ENCODE measurements at regions not wholly inside any gene's neighbourhood (a gene's known extent, or its start where the extent isn't known, plus 50 kb on each side); places are given as distances from the start of the nearest gene placed in this dataset.

- Mint-ChIP-seq H3K27ac (no peak overlapping the region), H3K36me3 (peaks cover 3 to 4% of the 10 kb centered on the region in 2 donors), H3K9me3 (no peaks in the 10 kb centered on the region), H3K4me3 (no peak overlapping the region), H3K27me3 (ENCODE audit: low read depth in 3 of 3) (peaks cover 0 to 6% (median 0%) of the 10 kb centered on the region in 3 donors), H3K4me1 (peaks cover 15% of the 10 kb centered on the region)
- Histone ChIP-seq H4K20me1 (ENCODE audit: insufficient read depth, low read length) (no peaks in the 10 kb centered on the region), H3K27ac (ENCODE audit: low read depth in 1 of 2, low read length in 2 of 2) (no peak overlapping the region), H3K79me2 (ENCODE audit: insufficient read depth, low read length) (no peaks in the 10 kb centered on the region), H2AFZ (ENCODE audit: insufficient read depth, low read depth, low read length, poor library complexity, severe bottlenecking) (peak overlapping the region; percentile 18), H3K4me2 (replicated peaks; ENCODE audit: extremely low read depth, low read length, poor library complexity, severe bottlenecking) (no peak overlapping the region), H3K27me3 (ENCODE audit: control insufficient read depth in 2 of 2, insufficient read depth in 2 of 2, low read length in 2 of 2) (no peaks in the 10 kb centered on the region), H3K4me1 (ENCODE audit: control insufficient read depth in 1 of 2, insufficient read depth in 2 of 2, low read length in 2 of 2) (peaks cover 7 to 9% of the 10 kb centered on the region in 2 donors), H3K4me3 (replicated peaks in 1 of 3; ENCODE audit: low read depth in 2 of 3, low read length in 3 of 3) (no peak overlapping the region), H3K36me3 (replicated peaks in 1 of 2; ENCODE audit: control insufficient read depth in 1 of 2, insufficient read depth in 2 of 2, low read length in 2 of 2) (no peaks in the 10 kb centered on the region), H3K9me3 (replicated peaks in 1 of 2; ENCODE audit: control insufficient read depth in 1 of 2, insufficient read depth in 1 of 2, low read length in 2 of 2) (no peaks in the 10 kb centered on the region), H3K9ac (ENCODE audit: insufficient read depth, low read length, poor library complexity, severe bottlenecking) (no peak overlapping the region)
- 87% methylated on average over 16 of the region's 25 CpGs for WGBS (ENCODE audit: insufficient coverage)
- no peak for TF ChIP-seq CTCF (IDR thresholded peaks at IDR 0.05)
- DNase-seq, result no peak
- intact Hi-C loops (cut with micrococcal nuclease), result no loop called here
Observed at GRCh38 chr2:8281950-8282857, 399.7 kb upstream of the ID2 start.

- no peak for TF ChIP-seq CTCF (IDR thresholded peaks at IDR 0.05)
- Histone ChIP-seq H3K4me3 (replicated peaks in 1 of 3; ENCODE audit: low read depth in 2 of 3, low read length in 3 of 3) (no peak overlapping the region), H3K79me2 (ENCODE audit: insufficient read depth, low read length) (no peaks in the 10 kb centered on the region), H3K36me3 (replicated peaks in 1 of 2; ENCODE audit: control insufficient read depth in 1 of 2, insufficient read depth in 2 of 2, low read length in 2 of 2) (no peaks in the 10 kb centered on the region), H3K9me3 (replicated peaks in 1 of 2; ENCODE audit: control insufficient read depth in 1 of 2, insufficient read depth in 1 of 2, low read length in 2 of 2) (no peaks in the 10 kb centered on the region), H3K27ac (ENCODE audit: low read depth in 1 of 2, low read length in 2 of 2) (no peak overlapping the region), H3K4me1 (ENCODE audit: control insufficient read depth in 1 of 2, insufficient read depth in 2 of 2, low read length in 2 of 2) (peaks cover 1 to 2% of the 10 kb centered on the region in 2 donors), H3K27me3 (ENCODE audit: control insufficient read depth in 2 of 2, insufficient read depth in 2 of 2, low read length in 2 of 2) (no peaks in the 10 kb centered on the region), H3K4me2 (replicated peaks; ENCODE audit: extremely low read depth, low read length, poor library complexity, severe bottlenecking) (no peak overlapping the region), H2AFZ (ENCODE audit: insufficient read depth, low read depth, low read length, poor library complexity, severe bottlenecking) (no peak overlapping the region), H3K9ac (ENCODE audit: insufficient read depth, low read length, poor library complexity, severe bottlenecking) (no peak overlapping the region), H4K20me1 (ENCODE audit: insufficient read depth, low read length) (no peaks in the 10 kb centered on the region)
- Mint-ChIP-seq H3K27me3 (ENCODE audit: low read depth in 3 of 3) (peaks cover 0 to 6% (median 0%) of the 10 kb centered on the region in 3 donors), H3K4me3 (no peak overlapping the region), H3K27ac (no peak overlapping the region), H3K36me3 (peaks cover 3 to 4% of the 10 kb centered on the region in 2 donors), H3K9me3 (no peaks in the 10 kb centered on the region), H3K4me1 (peaks cover 9% of the 10 kb centered on the region)
- intact Hi-C loops (cut with micrococcal nuclease), result no loop called here
- WGBS (ENCODE audit: insufficient coverage), result 94% methylated on average over 9 of the region's 13 CpGs
- no peak for DNase-seq
Observed at GRCh38 chr2:8282858-8283252, 399.0 kb upstream of the ID2 start.

Data from CD14-positive monocyte (primary cell).